ENCODE measurements at regions not wholly inside any gene's neighbourhood (a gene's known extent, or its start where the extent isn't known, plus 50 kb on each side); places are given as distances from the start of the nearest gene placed in this dataset.

- TF ChIP-seq CTCF (conservative IDR thresholded peaks at IDR 0.05; ENCODE audit: low read length), result no peak
- no peak for TF ChIP-seq EZH2phosphoT487 (IDR thresholded peaks at IDR 0.05; ENCODE audit: borderline replicate concordance, low read depth, low read length)
Observed at GRCh38 chr14:94906991-94907587, 137.2 kb upstream of the GSC start.

Measured in OCI-LY7 (cell line).